ENCODE measurements at regions not wholly inside any gene's neighbourhood (a gene's known extent, or its start where the extent isn't known, plus 50 kb on each side); places are given as distances from the start of the nearest gene placed in this dataset.

GRCh38 chr5:96017951-96018350, 56.3 kb upstream of the ELL2 start:
- DNase-seq = peak; percentile 91

- DNase-seq = no peak
Measured at GRCh38 chr5:96016216-96016615, 54.6 kb upstream of the ELL2 start.

GRCh38 chr5:96015709-96016108, 54.1 kb upstream of the ELL2 start:
- no peak for DNase-seq

GRCh38 chr5:96014395-96014794, 52.7 kb upstream of the ELL2 start:
- peak; percentile 47 for DNase-seq

- DNase-seq = no peak
Measured at GRCh38 chr5:96013254-96013653, 51.6 kb upstream of the ELL2 start.

GRCh38 chr5:96012399-96012798, 50.7 kb upstream of the ELL2 start:
- no peak for DNase-seq

All from HCEC 1CT (cell line).